Ovary (tissue), 7 donors: ENCODE measurements at regions not wholly inside any gene's neighbourhood (a gene's known extent, or its start where the extent isn't known, plus 50 kb on each side); places are given as distances from the start of the nearest gene placed in this dataset.

Source experiments
- DNase-seq, 5 donors: peaks; one replicate each; pipeline ENCODE4 v3.0.0-alpha.2; 2019 to 2020
- H3K27ac ChIP-seq, 2 donors: fragments of 200-600 bp; one replicate each; pipeline versions ENCODE4 v1.5.1 to v1.8.0; 2019 to 2022
- H3K27me3 ChIP-seq: fragments of 200-600 bp; one replicate; pipeline ENCODE4 v1.8.0; 2022
- H3K36me3 ChIP-seq: fragments of 200-600 bp; sonication (generic); one replicate; pipeline ENCODE4 v1.5.1; 2019
- H3K4me1 ChIP-seq: one replicate; pipeline ENCODE4 v1.8.1; 2013; ENCODE audit warnings: mild to moderate bottlenecking, moderate library complexity; ENCODE audit not compliant: insufficient read depth
- H3K4me3 ChIP-seq: fragments of 200-600 bp; sonication (generic); one replicate; pipeline ENCODE4 v1.5.1; 2017
- H3K9me3 ChIP-seq, 2 donors: fragments of 200-600 bp in 1 of 2; sonication (generic) in 1 of 2; one replicate each; pipeline versions ENCODE4 v1.5.1 to v1.8.1; 2013 to 2019; ENCODE audit warnings: mild to moderate bottlenecking in 1 of 2, moderate library complexity in 1 of 2
- CTCF ChIP-seq, 3 donors: fragments of 450-650 bp in 2 of 3; fragments of 200-600 bp in 1 of 3; IDR thresholded peaks; one replicate each; pipeline versions ENCODE4 v1.5.1 to v1.8.0; 2016 to 2022; ENCODE audit warnings: antibody characterized with exemption in 3 of 3, mild to moderate bottlenecking in 1 of 3
- EP300 ChIP-seq: sonication (generic); formaldehyde crosslinking; IDR thresholded peaks from one replicate; pipeline ENCODE4 v1.6.1; 2017; ENCODE audit warnings: antibody characterized with exemption
- POLR2A ChIP-seq: fragments of 450-650 bp; IDR thresholded peaks from one replicate; pipeline ENCODE4 v1.6.1; 2017; ENCODE audit warnings: antibody characterized with exemption, mild to moderate bottlenecking, moderate library complexity
- WGBS, 3 donors: extraction: QIAGEN DNeasy Blood & Tissue Kit in 1 of 3; methylation state at CpG; one replicate each; pipeline versions ENCODE4 v1.1.5 to v1.1.7; 2013 to 2017; 5-methylcytosine and 5-hydroxymethylcytosine counted together
- intact Hi-C, 4 donors: fragments of 100-400 bp; cut with DNase I; formaldehyde crosslinking; loops; one replicate each; pipeline versions ENCODE4 v1.11.0 to v1.15.1; 2022 to 2023
- donor health status: DM: no; HTN: no; CAD: no; lungs with moderate emphysema.
- donor health status: DM: no; HTN: no; CAD: no.
- donor health status: Bipolar disorder and iron deficiency.
- donor health status: DM: no; HTN: no; CAD: no.
- donor health status: DM: yes; HTN: yes; CAD: no.

DNA sequence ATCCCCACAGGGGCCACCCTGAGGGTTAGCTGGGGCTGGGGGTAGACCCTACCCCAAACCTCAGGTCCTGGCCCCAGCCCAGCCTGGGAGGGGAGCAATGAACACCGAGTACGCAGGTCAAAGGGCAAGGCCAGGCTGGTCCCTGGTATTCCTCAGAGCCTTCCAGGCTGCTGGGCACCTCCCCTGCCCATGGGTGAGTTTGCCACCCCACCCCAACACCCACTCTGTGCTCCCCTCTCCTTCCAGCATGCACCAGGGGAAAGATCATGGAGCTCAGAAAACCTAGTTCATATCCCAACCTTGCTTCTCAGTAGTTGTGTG is 103.9 kb upstream of the FOXP4 start:
- intact Hi-C loops = no loop called here
- Histone ChIP-seq H3K27ac (no peak overlapping the region), H3K36me3 (no peaks in the 10 kb centered on the region), H3K4me3 (no peak overlapping the region), H3K9me3 (no peaks in the 10 kb centered on the region), H3K27me3 (no peaks in the 10 kb centered on the region), H3K4me1 (peaks cover 8% of the 10 kb centered on the region)
- TF ChIP-seq EP300 = no peak
- TF ChIP-seq POLR2A = no peak
- TF ChIP-seq CTCF (IDR thresholded peaks at IDR 0.05) = no peak
- 53 to 60% (median 54%) methylated on average over 2 of the region's 2 CpGs for WGBS, 3 donors
- DNase-seq = peak in 2 of 5 donors; percentile 38 to 47

- DNase-seq = peak; percentile 82 to 87 (median 83)
- Histone ChIP-seq H3K27me3 (no peaks in the 10 kb centered on the region), H3K4me1 (peaks cover 8% of the 10 kb centered on the region), H3K36me3 (no peaks in the 10 kb centered on the region), H3K4me3 (peak overlapping the region; percentile 15), H3K27ac (peak overlapping the region; percentile 60 to 78), H3K9me3 (no peaks in the 10 kb centered on the region)
- intact Hi-C loops = no loop called here
- TF ChIP-seq POLR2A (no peak), CTCF (IDR thresholded peaks at IDR 0.05) (no peak), EP300 (no peak)
- WGBS, 3 donors = 2 to 5% (median 4%) methylated on average over 32 to 42 of the region's 42 CpGs
These were observed 103.2 kb upstream of the FOXP4 start for GRCh38 chr6:41442800-41443501.

DNA sequence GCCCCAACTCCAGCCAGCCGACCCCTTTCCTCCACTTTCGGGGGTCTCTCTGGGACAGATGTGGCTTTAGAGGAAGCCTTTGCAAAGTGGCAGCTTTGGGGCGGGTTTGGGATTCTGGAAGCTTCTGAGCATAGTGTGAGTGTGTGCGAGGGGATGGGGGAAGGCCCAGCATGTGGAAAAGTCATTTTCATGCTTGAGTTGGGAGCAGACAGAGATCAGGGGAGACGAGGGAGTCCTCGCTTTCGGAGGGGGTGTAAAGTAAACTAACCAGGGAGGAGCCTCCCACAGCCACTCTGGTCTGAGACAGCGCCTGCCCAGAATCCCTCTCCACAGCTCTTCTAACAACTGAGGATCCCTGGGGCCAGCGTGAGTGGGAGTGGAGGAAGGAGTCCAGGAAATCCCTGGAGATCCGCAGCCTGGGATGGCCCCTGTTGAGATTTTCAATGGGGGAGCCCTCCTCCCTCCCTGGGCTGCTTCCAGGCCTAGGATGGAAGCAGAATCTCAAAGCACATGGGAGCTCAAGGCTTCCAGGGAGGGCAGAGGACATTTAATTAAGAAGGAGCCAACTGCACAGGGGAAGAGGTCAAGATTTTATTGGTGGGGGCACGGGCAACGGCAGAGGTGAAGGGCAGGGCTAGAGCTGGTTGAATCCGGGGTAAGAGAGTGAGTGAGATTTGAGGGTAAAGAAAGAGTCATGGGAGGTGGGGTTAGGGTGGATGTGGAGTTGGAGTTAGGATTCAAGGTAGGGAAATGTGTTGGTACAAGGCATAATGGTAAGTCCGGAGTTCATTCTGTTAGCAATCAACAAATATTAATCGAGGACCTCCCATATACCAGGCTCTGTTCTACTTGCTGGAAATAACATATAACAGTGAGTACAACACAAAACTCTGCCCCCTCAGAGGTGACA is 102.3 kb upstream of the FOXP4 start:
- Histone ChIP-seq H3K4me1 (peaks cover 8% of the 10 kb centered on the region), H3K9me3 (no peaks in the 10 kb centered on the region), H3K36me3 (no peaks in the 10 kb centered on the region), H3K27ac (peak overlapping the region; percentile 60 to 78), H3K27me3 (no peaks in the 10 kb centered on the region), H3K4me3 (peak overlapping the region; percentile 15)
- intact Hi-C loops = no loop called here
- TF ChIP-seq POLR2A (no peak), CTCF (IDR thresholded peaks at IDR 0.05) (no peak), EP300 (no peak)
- peak; percentile 69 to 78 (median 74) for DNase-seq
- 11 to 12% (median 12%) methylated on average over 15 of the region's 15 CpGs for WGBS, 3 donors

DNA sequence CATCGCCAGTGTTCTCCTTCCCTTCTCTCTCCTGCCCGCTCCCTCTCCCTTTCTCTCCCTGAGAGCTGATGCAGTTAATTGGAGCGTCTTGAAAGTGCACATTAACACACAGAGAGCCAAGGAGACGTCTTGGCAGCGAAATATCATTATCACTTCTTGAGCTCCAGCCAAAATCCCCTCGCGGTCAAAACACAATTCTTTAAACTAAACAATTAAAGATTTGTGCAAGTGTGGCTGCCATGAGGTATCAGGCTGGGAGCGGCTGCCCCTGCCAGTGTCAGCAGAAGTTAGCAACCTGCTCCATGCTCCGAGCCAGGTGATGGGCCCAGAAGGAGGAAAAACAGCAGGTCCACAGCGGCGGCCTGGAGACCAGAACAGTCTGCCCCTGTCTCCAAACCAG is 100.9 kb upstream of the FOXP4 start:
- no peak for TF ChIP-seq POLR2A
- no peak for TF ChIP-seq CTCF (IDR thresholded peaks at IDR 0.05)
- TF ChIP-seq EP300 = no peak
- 7 to 21% (median 19%) methylated on average over 11 of the region's 11 CpGs for WGBS, 3 donors
- Histone ChIP-seq H3K36me3 (no peaks in the 10 kb centered on the region), H3K4me1 (peaks cover 13% of the 10 kb centered on the region), H3K27ac (no peak overlapping the region), H3K9me3 (no peaks in the 10 kb centered on the region), H3K4me3 (no peak overlapping the region), H3K27me3 (no peaks in the 10 kb centered on the region)
- DNase-seq = peak in 3 of 5 donors; percentile 49 to 58 (median 54)
- intact Hi-C loops = no loop called here
